Fibroblast of the aortic adventitia (primary cell): ENCODE measurements at regions not wholly inside any gene's neighbourhood (a gene's known extent, or its start where the extent isn't known, plus 50 kb on each side); places are given as distances from the start of the nearest gene placed in this dataset.

Source experiments
- DNase-seq: peaks from one replicate; pipeline ENCODE4 v3.0.0-alpha.2; 2010; ENCODE audit warnings: low read depth
- H3K4me3 ChIP-seq: 2 replicates; pipeline ENCODE4 v1.5.1; 2011; ENCODE audit warnings: low read depth, mild to moderate bottlenecking, control low read depth, low read length, moderate library complexity
- TF ChIP-seq, protein P1 (sequence below): IDR thresholded peaks from 2 replicates; pipeline ENCODE4 v1.5.1; 2011; ENCODE audit warnings: mild to moderate bottlenecking, low read length, control low read depth, inconsistent platforms; ENCODE audit not compliant: insufficient read depth

DNA sequence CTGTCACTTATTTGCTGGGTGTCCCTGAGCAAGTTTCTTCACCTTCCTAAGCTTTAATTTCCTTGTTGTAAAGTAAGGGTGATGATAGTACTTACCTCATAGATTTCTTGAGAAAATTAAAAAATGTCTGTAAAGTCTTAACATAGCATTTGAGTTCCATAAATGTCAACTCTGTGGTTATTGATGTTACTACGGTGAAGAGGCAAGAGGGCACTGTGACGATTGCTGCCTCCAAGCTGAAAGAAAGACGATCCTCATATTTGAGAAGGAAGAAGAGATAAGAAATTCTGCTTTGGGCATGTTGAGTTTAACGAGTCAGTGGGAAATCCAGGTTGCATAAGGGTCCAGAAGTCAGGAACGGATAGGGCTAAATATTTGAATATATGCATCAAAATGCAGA lies 240.8 kb upstream of the ZPLD1 start:
- no peak for DNase-seq
- TF ChIP-seq, protein P1, sequence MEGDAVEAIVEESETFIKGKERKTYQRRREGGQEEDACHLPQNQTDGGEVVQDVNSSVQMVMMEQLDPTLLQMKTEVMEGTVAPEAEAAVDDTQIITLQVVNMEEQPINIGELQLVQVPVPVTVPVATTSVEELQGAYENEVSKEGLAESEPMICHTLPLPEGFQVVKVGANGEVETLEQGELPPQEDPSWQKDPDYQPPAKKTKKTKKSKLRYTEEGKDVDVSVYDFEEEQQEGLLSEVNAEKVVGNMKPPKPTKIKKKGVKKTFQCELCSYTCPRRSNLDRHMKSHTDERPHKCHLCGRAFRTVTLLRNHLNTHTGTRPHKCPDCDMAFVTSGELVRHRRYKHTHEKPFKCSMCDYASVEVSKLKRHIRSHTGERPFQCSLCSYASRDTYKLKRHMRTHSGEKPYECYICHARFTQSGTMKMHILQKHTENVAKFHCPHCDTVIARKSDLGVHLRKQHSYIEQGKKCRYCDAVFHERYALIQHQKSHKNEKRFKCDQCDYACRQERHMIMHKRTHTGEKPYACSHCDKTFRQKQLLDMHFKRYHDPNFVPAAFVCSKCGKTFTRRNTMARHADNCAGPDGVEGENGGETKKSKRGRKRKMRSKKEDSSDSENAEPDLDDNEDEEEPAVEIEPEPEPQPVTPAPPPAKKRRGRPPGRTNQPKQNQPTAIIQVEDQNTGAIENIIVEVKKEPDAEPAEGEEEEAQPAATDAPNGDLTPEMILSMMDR = no peak
- H3K4me3 ChIP-seq = no peak overlapping the region

DNA sequence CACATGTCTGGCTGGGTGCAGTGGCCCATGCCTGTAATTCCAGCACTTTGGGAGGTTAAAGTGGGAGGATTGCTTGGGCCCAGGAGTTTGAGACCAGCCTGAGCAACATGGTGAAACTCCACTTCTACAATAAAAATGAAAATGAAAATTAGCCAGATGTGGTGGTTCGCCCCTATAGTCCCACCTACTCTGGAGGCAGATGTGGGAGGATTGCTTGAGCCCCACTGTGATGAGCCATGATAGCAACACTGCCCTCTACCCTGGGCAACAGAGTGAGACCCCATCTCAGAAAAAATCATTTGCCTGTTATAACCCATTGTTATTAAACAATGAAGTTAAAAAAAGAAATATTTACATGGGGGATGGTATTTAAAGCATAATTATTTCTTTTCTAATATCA lies 240.1 kb upstream of the ZPLD1 start:
- no peak for DNase-seq
- TF ChIP-seq, protein P1 = no peak
- no peak overlapping the region for H3K4me3 ChIP-seq

DNA sequence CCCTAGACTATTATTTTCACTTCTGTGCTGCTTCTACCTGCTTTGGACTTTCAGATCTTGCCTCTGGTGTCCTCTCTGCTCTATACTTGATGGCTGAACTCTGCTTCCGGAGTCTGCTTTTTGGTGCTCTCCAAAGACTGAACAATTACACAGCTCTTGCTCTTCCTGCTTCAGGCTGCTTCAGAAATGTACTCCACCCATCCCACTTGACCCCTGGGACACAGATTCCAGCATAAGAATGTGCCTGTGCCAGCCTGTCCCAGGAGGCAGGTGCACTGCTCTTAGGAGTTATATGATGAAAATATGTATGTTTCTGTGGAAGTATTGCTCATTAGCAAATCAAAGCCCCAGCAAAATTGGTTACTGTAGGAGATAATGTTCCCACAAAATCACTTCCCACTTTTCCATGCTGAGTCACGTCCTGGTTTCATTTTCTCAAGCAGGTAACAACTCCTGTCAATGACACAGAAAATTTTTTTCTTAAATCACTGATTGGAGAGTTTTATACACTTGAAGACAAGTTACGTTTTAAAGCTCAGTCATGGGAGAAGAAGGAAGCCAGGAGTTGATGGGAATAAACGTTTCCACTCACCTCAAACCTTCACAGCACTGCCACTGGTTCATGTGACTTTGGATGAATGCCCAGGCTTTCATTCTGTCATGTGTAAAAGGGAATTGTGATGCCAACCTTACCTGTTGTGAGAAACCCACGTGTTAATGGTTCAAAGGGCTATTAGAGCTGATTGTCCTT lies 239.4 kb upstream of the ZPLD1 start:
- no peak for DNase-seq
- no peak overlapping the region for H3K4me3 ChIP-seq
- TF ChIP-seq, protein P1 = no peak

DNA sequence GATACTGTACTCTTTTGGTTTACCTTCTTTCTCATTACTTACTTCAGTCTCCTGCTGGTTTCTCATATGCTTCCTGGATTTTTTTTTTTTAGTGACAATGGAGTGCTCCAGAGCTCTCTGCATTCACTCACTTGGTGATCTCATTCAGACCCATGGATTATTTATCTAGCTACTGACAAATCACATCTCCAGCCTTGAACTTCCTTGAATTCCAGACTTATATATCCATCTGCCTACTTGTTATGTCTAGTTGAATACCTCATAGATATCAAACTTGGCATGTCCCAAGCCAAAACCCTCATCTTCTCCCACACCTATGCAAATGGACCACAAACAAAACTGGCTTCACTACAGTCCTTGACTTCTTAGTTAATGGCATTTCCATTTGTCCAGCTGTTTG lies 234.7 kb upstream of the ZPLD1 start:
- no peak overlapping the region for H3K4me3 ChIP-seq
- peak; percentile 40 for DNase-seq

DNA sequence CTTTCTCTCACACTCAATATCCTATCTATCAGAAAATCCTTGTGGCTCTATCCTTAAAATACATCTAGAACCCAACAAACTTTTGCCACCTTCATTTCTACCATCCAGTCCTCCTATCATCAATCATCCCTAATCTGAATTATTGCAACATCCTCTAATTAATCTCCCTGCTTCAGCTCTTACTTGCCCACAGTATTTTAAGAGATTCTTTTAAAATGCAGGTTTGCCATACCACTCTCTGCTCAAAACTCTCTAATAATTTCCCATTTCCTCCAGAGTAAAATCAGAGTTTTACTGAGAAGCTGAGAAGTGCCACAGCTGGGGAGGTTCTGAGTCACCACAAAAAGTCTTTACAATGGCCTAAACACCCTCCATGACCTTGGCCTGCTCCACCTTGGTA lies 234.3 kb upstream of the ZPLD1 start:
- no peak for DNase-seq
- TF ChIP-seq, protein P1 = no peak
- no peak overlapping the region for H3K4me3 ChIP-seq

More for the DNA sequence above, 234.7 kb upstream of the ZPLD1 start:
- TF ChIP-seq, protein P1 = no peak

DNA sequence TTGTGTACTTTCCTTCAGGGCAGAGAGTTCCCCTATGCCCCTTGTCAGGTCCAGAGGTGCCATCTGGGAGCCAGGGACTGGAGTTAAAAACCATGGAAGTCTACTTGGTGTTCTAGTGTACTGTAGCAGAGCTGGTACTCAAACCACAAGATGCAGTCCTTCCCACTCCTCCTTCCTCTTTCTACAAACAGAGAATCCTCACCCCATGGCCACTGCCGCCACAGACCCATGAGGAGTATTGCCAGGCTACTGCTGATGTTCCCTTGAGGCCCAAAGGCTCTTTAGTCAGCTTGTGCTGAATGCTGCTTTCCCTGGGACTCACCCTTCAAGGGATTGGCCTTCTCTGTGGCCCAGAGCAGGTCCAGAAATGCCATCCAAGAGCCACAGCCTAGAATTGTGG lies 229.2 kb upstream of the ZPLD1 start:
- TF ChIP-seq, protein P1 = no peak
- H3K4me3 ChIP-seq = no peak overlapping the region
- DNase-seq = no peak
